Mesendoderm (in vitro differentiated cells): ENCODE measurements at regions not wholly inside any gene's neighbourhood (a gene's known extent, or its start where the extent isn't known, plus 50 kb on each side); places are given as distances from the start of the nearest gene placed in this dataset.

Experiments used
- DNase-seq: peaks from one replicate; pipeline ENCODE4 v3.0.0; 2013
- H2AK5ac ChIP-seq: 2 replicates; pipeline ENCODE4 v1.6.1; 2013; ENCODE audit warnings: low read length, inconsistent platforms
- H2BK120ac ChIP-seq: 2 replicates; pipeline ENCODE4 v1.6.1; 2013; ENCODE audit warnings: low read depth, mild to moderate bottlenecking, low read length, moderate library complexity, mixed read lengths
- H2BK15ac ChIP-seq: replicated peaks from 2 replicates; pipeline ENCODE4 v1.6.1; 2013; ENCODE audit warnings: low read depth, mild to moderate bottlenecking, moderate library complexity
- H2BK5ac ChIP-seq: 2 replicates; pipeline ENCODE4 v1.6.1; 2013; ENCODE audit warnings: low read length, inconsistent platforms
- H3K18ac ChIP-seq: 2 replicates; pipeline ENCODE4 v1.6.1; 2013; ENCODE audit warnings: mild to moderate bottlenecking, low read length, mixed read lengths
- H3K23ac ChIP-seq: one replicate; pipeline ENCODE4 v1.6.1; 2013; ENCODE audit warnings: low read length
- H3K27ac ChIP-seq: 2 replicates; pipeline ENCODE4 v1.5.1; 2013; ENCODE audit warnings: low read depth, mild to moderate bottlenecking, inconsistent platforms, low read length, moderate library complexity
- H3K27me3 ChIP-seq: 2 replicates; pipeline ENCODE4 v1.6.1; 2013; ENCODE audit warnings: low read length, control low read depth, mild to moderate bottlenecking, inconsistent platforms; ENCODE audit not compliant: insufficient read depth, poor library complexity
- H3K36me3 ChIP-seq: 2 replicates; pipeline ENCODE4 v1.6.1; 2013; ENCODE audit warnings: low read length, inconsistent platforms; ENCODE audit not compliant: control insufficient read depth, insufficient read depth
- H3K4ac ChIP-seq: one replicate; pipeline ENCODE4 v1.6.1; 2013; ENCODE audit warnings: low read depth, mild to moderate bottlenecking, low read length, moderate library complexity
- H3K4me1 ChIP-seq: 2 replicates; pipeline ENCODE4 v1.6.1; 2013; ENCODE audit warnings: low read depth, low read length, inconsistent platforms; ENCODE audit not compliant: control insufficient read depth
- H3K4me2 ChIP-seq: 2 replicates; pipeline ENCODE4 v1.6.1; 2013; ENCODE audit warnings: low read length
- H3K4me3 ChIP-seq: 2 replicates; pipeline ENCODE4 v1.5.1; 2013; ENCODE audit warnings: mild to moderate bottlenecking, low read length
- H3K56ac ChIP-seq: one replicate; pipeline ENCODE4 v1.6.1; 2013; ENCODE audit warnings: low read length
- H3K79me1 ChIP-seq: 2 replicates; pipeline ENCODE4 v1.6.1; 2013; ENCODE audit warnings: low read length, inconsistent platforms
- H3K79me2 ChIP-seq: 2 replicates; pipeline ENCODE4 v1.6.1; 2013; ENCODE audit warnings: mild to moderate bottlenecking, low read length; ENCODE audit not compliant: control insufficient read depth, insufficient read depth
- H3K9ac ChIP-seq: 2 replicates; pipeline ENCODE4 v1.6.1; 2013; ENCODE audit warnings: low read length, inconsistent platforms
- H4K5ac ChIP-seq: one replicate; pipeline ENCODE4 v1.6.1; 2013; ENCODE audit warnings: low read length
- H4K8ac ChIP-seq: one replicate; pipeline ENCODE4 v1.6.1; 2013; ENCODE audit warnings: low read depth, mild to moderate bottlenecking, control low read depth, low read length, moderate library complexity
- WGBS: extraction: QIAGEN DNeasy Blood & Tissue Kit; methylation state at CpG from one replicate; pipeline ENCODE4 v1.1.7; 2013; ENCODE audit warnings: low lambda C conversion rate, missing lambda C conversion rate; ENCODE audit not compliant: insufficient coverage; ENCODE audit errors: extremely low coverage; 5-methylcytosine and 5-hydroxymethylcytosine counted together

DNA sequence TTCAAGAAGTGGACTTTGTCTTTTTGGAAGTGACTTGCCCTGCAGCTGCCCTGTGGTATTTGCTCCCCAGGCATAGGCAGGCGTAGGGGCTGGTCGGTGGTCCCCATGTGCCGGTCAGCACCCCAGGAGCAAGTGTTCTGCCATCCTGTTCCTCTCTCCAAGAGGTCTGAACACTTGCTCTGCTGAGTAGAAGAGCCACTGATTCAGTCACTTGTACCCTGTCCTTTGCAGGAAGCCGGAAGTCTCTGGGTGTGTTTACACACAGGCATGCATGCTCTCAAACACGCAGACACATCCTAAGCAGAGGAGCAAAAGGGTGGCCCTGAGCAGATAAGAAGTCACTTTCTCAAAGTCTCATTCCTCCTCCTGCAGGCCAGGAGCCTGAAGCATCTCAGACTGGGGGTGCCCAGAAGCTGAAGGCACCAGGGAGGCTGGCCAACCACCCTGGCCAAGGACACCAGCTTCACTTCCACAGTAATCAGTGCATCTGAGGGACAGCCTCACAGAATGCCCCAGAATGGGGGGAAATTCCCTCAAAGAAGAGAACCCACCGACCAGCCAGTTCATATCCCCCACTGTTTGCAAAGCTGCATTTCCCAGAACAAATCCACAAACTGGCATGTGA lies 88.7 kb upstream of the POMGNT2 start:
- Histone ChIP-seq H3K56ac (no peak overlapping the region), H3K4ac (no peak overlapping the region), H3K4me3 (no peak overlapping the region), H4K5ac (no peak overlapping the region), H3K79me1 (no peaks in the 10 kb centered on the region), H3K4me1 (no peaks in the 10 kb centered on the region), H2BK15ac (no peak overlapping the region), H3K79me2 (no peaks in the 10 kb centered on the region), H3K9ac (no peak overlapping the region), H4K8ac (no peak overlapping the region), H3K27me3 (no peaks in the 10 kb centered on the region), H3K18ac (no peak overlapping the region), H3K23ac (no peak overlapping the region), H3K27ac (no peak overlapping the region), H2AK5ac (no peak overlapping the region), H3K4me2 (no peak overlapping the region), H3K36me3 (no peaks in the 10 kb centered on the region), H2BK120ac (no peak overlapping the region), H2BK5ac (no peak overlapping the region)
- no peak for DNase-seq
- no CpG with 5 or more reads among the region's 6 CpGs for WGBS

DNA sequence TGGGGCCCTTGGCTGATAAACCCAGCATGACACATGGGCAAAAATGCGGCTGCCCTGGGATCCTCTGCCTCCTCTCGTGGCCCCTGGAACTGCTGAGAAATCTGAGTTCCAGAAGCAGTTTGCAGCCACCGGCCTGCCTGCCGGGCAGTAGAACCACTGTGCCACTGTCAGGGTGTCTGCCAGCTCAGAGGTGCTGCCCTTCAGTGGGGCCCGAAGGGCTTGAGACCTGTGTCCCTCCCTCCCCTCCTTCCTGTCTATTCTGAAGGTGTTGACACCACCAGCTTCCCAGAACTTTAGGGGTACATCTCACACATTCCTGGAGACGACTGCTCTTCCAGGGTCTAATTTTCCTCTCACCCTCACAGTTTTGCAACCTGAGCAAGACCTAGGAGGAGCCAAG lies 88.2 kb upstream of the POMGNT2 start:
- H2BK15ac ChIP-seq = no peak overlapping the region
- no peak overlapping the region for H2AK5ac ChIP-seq
- no peaks in the 10 kb centered on the region for H3K79me2 ChIP-seq
- DNase-seq = no peak
- no peak overlapping the region for H3K9ac ChIP-seq
- WGBS = no CpG with 5 or more reads among the region's 6 CpGs
- no peak overlapping the region for H2BK120ac ChIP-seq
- H3K4me3 ChIP-seq = no peak overlapping the region
- no peaks in the 10 kb centered on the region for H3K36me3 ChIP-seq
- no peaks in the 10 kb centered on the region for H3K79me1 ChIP-seq
- no peak overlapping the region for H4K5ac ChIP-seq
- H4K8ac ChIP-seq = no peak overlapping the region
- H3K4ac ChIP-seq = no peak overlapping the region
- H3K23ac ChIP-seq = no peak overlapping the region
- H3K4me2 ChIP-seq = no peak overlapping the region
- H3K27me3 ChIP-seq = no peaks in the 10 kb centered on the region
- H3K18ac ChIP-seq = no peak overlapping the region
- H3K4me1 ChIP-seq = no peaks in the 10 kb centered on the region
- H3K27ac ChIP-seq = no peak overlapping the region
- H3K56ac ChIP-seq = no peak overlapping the region
- H2BK5ac ChIP-seq = no peak overlapping the region

DNA sequence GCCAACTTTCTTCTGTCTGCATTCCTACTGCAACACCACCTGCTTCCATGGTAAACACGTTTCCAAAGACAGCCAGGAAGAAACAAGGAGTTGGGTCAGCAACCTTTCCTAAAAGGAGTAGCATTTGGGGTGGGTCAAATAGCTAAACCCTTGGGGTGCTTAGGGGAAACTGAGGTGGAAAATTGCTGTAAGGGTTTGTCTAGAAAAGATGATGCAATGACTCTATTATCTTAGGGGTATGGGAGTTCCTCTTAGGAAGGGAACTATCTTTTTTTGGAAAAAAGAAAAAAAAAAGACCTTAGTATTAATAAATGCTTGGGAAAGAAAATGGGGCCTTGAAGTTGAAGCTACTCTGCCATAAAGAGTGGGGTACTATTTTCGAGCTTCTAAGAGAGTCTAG lies 86.1 kb upstream of the POMGNT2 start:
- no peak overlapping the region for H4K5ac ChIP-seq
- no peak overlapping the region for H3K4ac ChIP-seq
- no peak overlapping the region for H2BK120ac ChIP-seq
- H2BK15ac ChIP-seq = no peak overlapping the region
- no peak overlapping the region for H3K56ac ChIP-seq
- H3K4me1 ChIP-seq = no peaks in the 10 kb centered on the region
- no peak overlapping the region for H3K4me2 ChIP-seq
- no peak overlapping the region for H3K18ac ChIP-seq
- H4K8ac ChIP-seq = no peak overlapping the region
- no peaks in the 10 kb centered on the region for H3K79me1 ChIP-seq
- no peak overlapping the region for H2AK5ac ChIP-seq
- no peak overlapping the region for H3K4me3 ChIP-seq
- no peak overlapping the region for H3K27ac ChIP-seq
- no peak overlapping the region for H3K23ac ChIP-seq
- H2BK5ac ChIP-seq = no peak overlapping the region
- DNase-seq = no peak
- H3K9ac ChIP-seq = no peak overlapping the region
- H3K79me2 ChIP-seq = no peaks in the 10 kb centered on the region
- H3K27me3 ChIP-seq = no peaks in the 10 kb centered on the region
- WGBS = no CpG with 5 or more reads among the region's 2 CpGs
- H3K36me3 ChIP-seq = no peaks in the 10 kb centered on the region

DNA sequence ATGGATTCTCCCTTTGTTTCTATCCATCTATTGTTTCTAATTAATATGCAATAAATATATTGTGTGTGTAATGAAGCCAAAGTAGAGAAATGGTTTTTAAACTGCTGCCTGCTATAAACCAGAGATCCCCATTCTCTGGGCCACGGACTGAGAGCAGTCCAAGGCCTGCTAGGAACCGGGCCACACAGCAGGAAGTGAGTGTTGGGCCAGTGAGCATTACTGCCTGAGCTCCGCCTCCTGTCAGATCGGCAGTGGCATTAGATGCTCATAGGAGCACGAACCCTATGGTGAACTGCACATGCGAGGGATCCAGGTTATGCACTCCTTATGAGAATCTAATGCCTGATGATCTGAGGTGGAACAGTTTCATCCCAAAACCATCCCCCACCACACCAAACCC lies 85.2 kb upstream of the POMGNT2 start:
- Histone ChIP-seq H3K9ac (no peak overlapping the region), H3K27ac (no peak overlapping the region), H3K36me3 (no peaks in the 10 kb centered on the region), H3K23ac (no peak overlapping the region), H3K27me3 (no peaks in the 10 kb centered on the region), H3K18ac (no peak overlapping the region), H3K4me3 (no peak overlapping the region), H3K79me2 (no peaks in the 10 kb centered on the region), H4K8ac (no peak overlapping the region), H4K5ac (no peak overlapping the region), H2BK5ac (no peak overlapping the region), H3K4me2 (no peak overlapping the region), H2AK5ac (no peak overlapping the region), H3K4ac (no peak overlapping the region), H2BK15ac (no peak overlapping the region), H3K56ac (no peak overlapping the region), H3K79me1 (no peaks in the 10 kb centered on the region), H3K4me1 (no peaks in the 10 kb centered on the region), H2BK120ac (no peak overlapping the region)
- no peak for DNase-seq
- no CpG with 5 or more reads among the region's 6 CpGs for WGBS

DNA sequence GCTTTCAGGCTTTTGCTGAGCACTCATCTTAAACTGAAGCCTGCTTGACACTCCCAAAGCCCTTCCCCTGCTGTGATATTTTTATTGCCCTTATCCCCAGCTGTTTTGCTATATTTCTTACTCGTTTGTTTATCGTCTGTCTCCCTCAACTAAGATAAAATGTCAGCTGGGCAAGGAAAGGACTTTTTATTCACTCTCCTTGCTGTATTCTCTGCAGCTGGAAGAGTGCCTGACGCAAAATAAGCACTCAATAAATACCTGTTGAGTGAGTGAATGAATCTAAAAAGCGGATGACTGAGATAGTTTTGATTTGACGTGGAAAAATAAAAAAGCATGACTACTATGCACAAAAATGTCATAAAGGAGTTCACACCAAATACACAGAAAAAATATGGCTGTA lies 84.8 kb upstream of the POMGNT2 start:
- Histone ChIP-seq H2BK120ac (no peak overlapping the region), H3K27me3 (no peaks in the 10 kb centered on the region), H3K27ac (no peak overlapping the region), H3K56ac (no peak overlapping the region), H2AK5ac (no peak overlapping the region), H3K79me2 (no peaks in the 10 kb centered on the region), H3K4me3 (no peak overlapping the region), H3K9ac (no peak overlapping the region), H3K18ac (no peak overlapping the region), H4K5ac (no peak overlapping the region), H3K23ac (no peak overlapping the region), H3K79me1 (no peaks in the 10 kb centered on the region), H3K4me2 (no peak overlapping the region), H3K4ac (no peak overlapping the region), H4K8ac (no peak overlapping the region), H2BK15ac (no peak overlapping the region), H3K4me1 (no peaks in the 10 kb centered on the region), H2BK5ac (no peak overlapping the region), H3K36me3 (no peaks in the 10 kb centered on the region)
- WGBS = no CpG with 5 or more reads among the region's 5 CpGs
- no peak for DNase-seq

DNA sequence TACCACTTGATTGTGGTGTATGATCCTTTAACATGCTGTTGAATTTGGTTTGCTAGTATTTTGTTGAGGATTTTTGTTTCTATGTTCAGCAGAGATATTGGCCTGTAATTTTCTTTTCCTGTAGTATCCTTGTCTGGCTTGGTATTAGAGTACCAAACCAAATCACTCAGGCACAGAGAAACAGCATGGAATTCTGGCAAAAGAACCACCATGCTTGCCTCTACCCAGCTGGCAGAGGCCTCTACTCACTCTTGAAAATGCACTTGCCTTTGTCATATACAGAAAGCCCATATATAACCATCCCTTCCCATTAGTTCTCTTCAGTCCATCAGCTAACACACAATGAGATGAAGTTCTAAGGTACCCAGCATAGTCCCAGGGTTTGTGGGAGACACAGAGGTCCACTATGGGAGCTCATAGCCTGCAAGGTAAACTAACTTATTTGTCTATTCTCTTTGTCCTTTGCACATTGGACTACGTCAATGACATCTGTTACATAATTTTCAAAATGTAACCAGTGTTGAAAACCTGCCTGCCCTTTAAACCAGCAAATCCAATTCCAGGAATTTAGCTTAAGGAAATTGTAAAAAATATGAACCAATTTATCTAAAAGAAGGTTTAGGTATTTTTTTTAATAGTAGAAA lies 82.1 kb upstream of the POMGNT2 start:
- Histone ChIP-seq H4K8ac (no peak overlapping the region), H3K4me2 (no peak overlapping the region), H3K18ac (no peak overlapping the region), H2AK5ac (no peak overlapping the region), H2BK5ac (no peak overlapping the region), H3K4me1 (no peaks in the 10 kb centered on the region), H3K9ac (no peak overlapping the region), H3K27me3 (no peaks in the 10 kb centered on the region), H3K36me3 (no peaks in the 10 kb centered on the region), H2BK120ac (no peak overlapping the region), H3K23ac (no peak overlapping the region), H4K5ac (no peak overlapping the region), H3K79me1 (no peaks in the 10 kb centered on the region), H3K56ac (no peak overlapping the region), H3K79me2 (no peaks in the 10 kb centered on the region), H3K4ac (no peak overlapping the region), H3K4me3 (no peak overlapping the region), H2BK15ac (no peak overlapping the region), H3K27ac (no peak overlapping the region)
- WGBS = no CpG with 5 or more reads among the region's 1 CpG
- DNase-seq = no peak
